ENCODE measurements at regions not wholly inside any gene's neighbourhood (a gene's known extent, or its start where the extent isn't known, plus 50 kb on each side); places are given as distances from the start of the nearest gene placed in this dataset.

DNA sequence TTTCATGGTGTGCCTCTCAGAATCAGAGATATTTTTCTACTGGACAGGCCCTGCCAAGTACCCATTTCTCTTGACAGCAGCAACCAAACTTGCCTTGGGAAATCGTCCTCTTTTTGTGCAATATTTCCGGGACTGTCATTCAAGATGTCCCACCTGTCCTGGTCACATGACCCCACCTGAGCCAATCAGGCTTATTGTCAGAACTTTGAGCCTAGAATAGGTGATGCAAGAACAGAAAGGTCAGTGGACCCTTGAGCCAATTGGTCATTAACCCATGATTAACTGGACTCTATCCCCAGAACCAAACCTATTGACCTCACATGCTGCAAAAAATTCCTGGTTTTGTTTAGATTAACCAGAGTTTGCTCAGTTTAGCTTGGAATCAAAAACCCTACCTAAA lies 108.3 kb upstream of the TOP1 start:
- 73% methylated on average over 2 of the region's 2 CpGs for WGBS
- no peak overlapping the region for H3K4ac ChIP-seq (ENCODE audit: low read depth in 1 of 2, low read length in 2 of 2)
- H2BK12ac ChIP-seq (ENCODE audit: low read length in 2 of 2), result no peak overlapping the region
- no peak overlapping the region for H3K4me2 ChIP-seq (ENCODE audit: low read length, poor library complexity, severe bottlenecking)
- no peaks in the 10 kb centered on the region for H3K27me3 ChIP-seq (ENCODE audit: control insufficient read depth in 1 of 2, insufficient read depth in 1 of 2, low read length in 2 of 2)
- H4K91ac ChIP-seq (ENCODE audit: low read length), result no peak overlapping the region
- H3K14ac ChIP-seq (ENCODE audit: low read length in 2 of 2), result no peak overlapping the region
- no peaks in the 10 kb centered on the region for H3K9me3 ChIP-seq (ENCODE audit: control insufficient read depth, low read length)
- H3K4me1 ChIP-seq (ENCODE audit: control insufficient read depth, insufficient read depth, low read depth, low read length), result no peaks in the 10 kb centered on the region
- no peaks in the 10 kb centered on the region for H3K79me1 ChIP-seq (replicated peaks; ENCODE audit: low read length, poor library complexity, severe bottlenecking)
- H3K23ac ChIP-seq (ENCODE audit: low read length in 2 of 2), result no peak overlapping the region
- no peak overlapping the region for H3K27ac ChIP-seq (ENCODE audit: low read length, poor library complexity, severe bottlenecking)
- no peak for DNase-seq
- no peak overlapping the region for H2BK120ac ChIP-seq (ENCODE audit: low read depth, low read length)
- no peak overlapping the region for H3K18ac ChIP-seq (ENCODE audit: low read depth in 1 of 2, low read length in 2 of 2)
- no peak overlapping the region for H4K8ac ChIP-seq (ENCODE audit: low read length)
- no peak overlapping the region for H2BK5ac ChIP-seq (ENCODE audit: low read depth, low read length, poor library complexity, severe bottlenecking)
- H2AFZ ChIP-seq (ENCODE audit: low read depth, low read length), result no peak overlapping the region
- no peak overlapping the region for H3K4me3 ChIP-seq (ENCODE audit: insufficient read depth in 1 of 2, low read depth in 1 of 2, low read length in 2 of 2)
- H2AK5ac ChIP-seq (ENCODE audit: low read length, severe bottlenecking), result no peak overlapping the region
- H3K36me3 ChIP-seq (ENCODE audit: control insufficient read depth in 1 of 2, insufficient read depth in 2 of 2, low read depth in 1 of 2, low read length in 2 of 2), result no peaks in the 10 kb centered on the region
- no peak overlapping the region for H3K9ac ChIP-seq (ENCODE audit: low read length)
- no peak overlapping the region for H2BK15ac ChIP-seq (ENCODE audit: low read depth, poor library complexity, severe bottlenecking)

DNA sequence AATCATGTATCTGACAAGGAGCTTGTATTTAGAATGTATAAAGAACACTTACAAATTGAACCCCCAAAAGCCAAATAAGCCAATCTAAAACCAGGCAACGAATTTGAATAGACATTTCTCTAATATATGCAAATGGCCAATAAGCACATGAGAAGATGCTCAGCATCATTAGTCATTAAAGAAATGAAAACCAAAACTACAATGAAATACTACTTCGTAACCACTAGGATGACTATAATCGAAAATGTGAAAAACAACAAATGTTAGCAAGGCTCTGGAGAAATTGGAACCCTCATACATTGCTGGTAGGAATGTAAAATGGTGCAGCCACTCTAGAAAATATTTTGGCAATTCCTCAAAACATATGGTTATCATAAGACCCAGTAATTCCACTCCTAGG lies 105.8 kb upstream of the TOP1 start:
- Histone ChIP-seq H2BK5ac (ENCODE audit: low read depth, low read length, poor library complexity, severe bottlenecking) (no peak overlapping the region), H3K9me3 (ENCODE audit: control insufficient read depth, low read length) (no peaks in the 10 kb centered on the region), H3K79me1 (replicated peaks; ENCODE audit: low read length, poor library complexity, severe bottlenecking) (no peaks in the 10 kb centered on the region), H3K4ac (ENCODE audit: low read depth in 1 of 2, low read length in 2 of 2) (no peak overlapping the region), H4K8ac (ENCODE audit: low read length) (no peak overlapping the region), H3K4me1 (ENCODE audit: control insufficient read depth, insufficient read depth, low read depth, low read length) (no peaks in the 10 kb centered on the region), H2BK12ac (ENCODE audit: low read length in 2 of 2) (no peak overlapping the region), H3K27me3 (ENCODE audit: control insufficient read depth in 1 of 2, insufficient read depth in 1 of 2, low read length in 2 of 2) (peaks cover 0 to 14% of the 10 kb centered on the region in 2 experiments), H3K18ac (ENCODE audit: low read depth in 1 of 2, low read length in 2 of 2) (no peak overlapping the region), H2BK120ac (ENCODE audit: low read depth, low read length) (no peak overlapping the region), H3K27ac (ENCODE audit: low read length, poor library complexity, severe bottlenecking) (no peak overlapping the region), H3K23ac (ENCODE audit: low read length in 2 of 2) (no peak overlapping the region), H3K14ac (ENCODE audit: low read length in 2 of 2) (no peak overlapping the region), H3K4me2 (ENCODE audit: low read length, poor library complexity, severe bottlenecking) (no peak overlapping the region), H2AFZ (ENCODE audit: low read depth, low read length) (no peak overlapping the region), H3K9ac (ENCODE audit: low read length) (no peak overlapping the region), H2AK5ac (ENCODE audit: low read length, severe bottlenecking) (no peak overlapping the region), H2BK15ac (ENCODE audit: low read depth, poor library complexity, severe bottlenecking) (no peak overlapping the region), H3K36me3 (ENCODE audit: control insufficient read depth in 1 of 2, insufficient read depth in 2 of 2, low read depth in 1 of 2, low read length in 2 of 2) (no peaks in the 10 kb centered on the region), H3K4me3 (ENCODE audit: insufficient read depth in 1 of 2, low read depth in 1 of 2, low read length in 2 of 2) (no peak overlapping the region), H4K91ac (ENCODE audit: low read length) (no peak overlapping the region)
- no peak for DNase-seq
- WGBS, result 45% methylated on average over 1 of the region's 3 CpGs

DNA sequence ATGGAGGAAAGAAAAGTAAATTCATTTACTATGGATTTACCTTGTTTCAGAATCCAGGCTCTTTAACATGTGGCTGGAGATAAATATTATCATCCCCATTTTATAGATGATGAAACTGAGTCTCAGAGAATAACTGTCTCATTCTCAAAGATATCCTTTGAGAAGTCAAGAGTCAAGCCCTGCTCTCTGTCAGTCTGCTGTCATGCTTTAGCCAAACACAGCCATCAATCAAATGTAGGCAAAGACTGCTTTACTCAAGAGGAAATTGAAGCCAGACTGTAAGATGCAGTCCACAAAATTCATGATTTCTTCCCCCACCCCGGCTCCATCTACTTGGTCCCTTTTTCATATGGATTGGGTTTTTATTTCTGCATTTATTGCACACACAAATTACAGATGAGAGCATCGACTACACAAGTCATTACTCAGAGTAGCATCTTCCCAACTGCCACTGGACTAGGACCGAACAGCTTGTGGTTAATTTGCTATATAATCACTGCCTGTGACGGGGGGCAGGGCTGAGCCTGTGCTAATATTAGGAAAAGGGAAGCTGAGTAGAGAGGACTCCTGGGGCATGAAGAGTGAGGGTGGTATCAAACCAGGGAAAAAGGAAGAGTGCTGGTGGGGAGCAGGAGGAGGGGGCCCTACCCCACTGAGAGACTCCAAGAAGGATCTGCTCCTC lies 102.7 kb upstream of the TOP1 start:
- 70% methylated on average over 4 of the region's 4 CpGs for WGBS
- no peak overlapping the region for H2AFZ ChIP-seq (ENCODE audit: low read depth, low read length)
- DNase-seq, result no peak

DNA sequence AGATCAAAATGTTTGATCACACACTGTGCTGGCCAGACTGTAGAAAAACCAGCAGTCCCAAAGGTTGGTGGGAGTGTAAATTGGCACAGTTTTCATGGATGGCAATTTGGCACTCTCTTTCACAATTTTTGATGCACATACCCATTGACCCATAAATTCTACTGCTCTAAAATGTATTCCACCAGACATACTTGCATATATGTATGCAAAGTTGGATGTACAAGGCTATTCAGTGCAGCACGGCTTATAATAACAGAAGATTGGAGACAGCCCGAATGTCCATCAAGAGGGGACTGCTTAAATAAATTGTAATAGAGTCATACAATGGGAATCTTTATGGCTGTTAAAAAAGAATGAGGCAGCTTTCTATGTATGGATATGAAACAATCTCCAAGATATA lies 101.7 kb upstream of the TOP1 start:
- Histone ChIP-seq H2BK15ac (ENCODE audit: low read depth, poor library complexity, severe bottlenecking) (no peak overlapping the region), H3K4me1 (ENCODE audit: control insufficient read depth, insufficient read depth, low read depth, low read length) (no peaks in the 10 kb centered on the region), H2BK120ac (ENCODE audit: low read depth, low read length) (no peak overlapping the region), H2BK12ac (ENCODE audit: low read length in 2 of 2) (no peak overlapping the region), H3K23ac (ENCODE audit: low read length in 2 of 2) (no peak overlapping the region), H2AFZ (ENCODE audit: low read depth, low read length) (no peak overlapping the region), H3K18ac (ENCODE audit: low read depth in 1 of 2, low read length in 2 of 2) (no peak overlapping the region), H2AK5ac (ENCODE audit: low read length, severe bottlenecking) (no peak overlapping the region), H4K91ac (ENCODE audit: low read length) (no peak overlapping the region), H3K14ac (ENCODE audit: low read length in 2 of 2) (no peak overlapping the region), H3K4ac (ENCODE audit: low read depth in 1 of 2, low read length in 2 of 2) (no peak overlapping the region), H4K8ac (ENCODE audit: low read length) (no peak overlapping the region), H2BK5ac (ENCODE audit: low read depth, low read length, poor library complexity, severe bottlenecking) (no peak overlapping the region), H3K4me2 (ENCODE audit: low read length, poor library complexity, severe bottlenecking) (no peak overlapping the region), H3K27me3 (ENCODE audit: control insufficient read depth in 1 of 2, insufficient read depth in 1 of 2, low read length in 2 of 2) (peaks cover 0 to 14% of the 10 kb centered on the region in 2 experiments), H3K27ac (ENCODE audit: low read length, poor library complexity, severe bottlenecking) (no peak overlapping the region), H3K36me3 (ENCODE audit: control insufficient read depth in 1 of 2, insufficient read depth in 2 of 2, low read depth in 1 of 2, low read length in 2 of 2) (no peaks in the 10 kb centered on the region), H3K79me1 (replicated peaks; ENCODE audit: low read length, poor library complexity, severe bottlenecking) (no peaks in the 10 kb centered on the region), H3K9ac (ENCODE audit: low read length) (no peak overlapping the region), H3K4me3 (ENCODE audit: insufficient read depth in 1 of 2, low read depth in 1 of 2, low read length in 2 of 2) (no peak overlapping the region), H3K9me3 (ENCODE audit: control insufficient read depth, low read length) (no peaks in the 10 kb centered on the region)
- WGBS, result 89% methylated on average over 2 of the region's 2 CpGs
- DNase-seq, result no peak

More for the DNA sequence above, 102.7 kb upstream of the TOP1 start:
- Histone ChIP-seq H2BK5ac (ENCODE audit: low read depth, low read length, poor library complexity, severe bottlenecking) (no peak overlapping the region), H3K9me3 (ENCODE audit: control insufficient read depth, low read length) (no peaks in the 10 kb centered on the region), H3K9ac (ENCODE audit: low read length) (no peak overlapping the region), H3K4me2 (ENCODE audit: low read length, poor library complexity, severe bottlenecking) (no peak overlapping the region), H3K4ac (ENCODE audit: low read depth in 1 of 2, low read length in 2 of 2) (no peak overlapping the region), H2AK5ac (ENCODE audit: low read length, severe bottlenecking) (no peak overlapping the region), H3K14ac (ENCODE audit: low read length in 2 of 2) (no peak overlapping the region), H4K91ac (ENCODE audit: low read length) (no peak overlapping the region), H3K4me3 (ENCODE audit: insufficient read depth in 1 of 2, low read depth in 1 of 2, low read length in 2 of 2) (no peak overlapping the region), H3K79me1 (replicated peaks; ENCODE audit: low read length, poor library complexity, severe bottlenecking) (no peaks in the 10 kb centered on the region), H3K27me3 (ENCODE audit: control insufficient read depth in 1 of 2, insufficient read depth in 1 of 2, low read length in 2 of 2) (peaks cover 0 to 14% of the 10 kb centered on the region in 2 experiments), H3K18ac (ENCODE audit: low read depth in 1 of 2, low read length in 2 of 2) (no peak overlapping the region), H3K4me1 (ENCODE audit: control insufficient read depth, insufficient read depth, low read depth, low read length) (no peaks in the 10 kb centered on the region), H2BK15ac (ENCODE audit: low read depth, poor library complexity, severe bottlenecking) (no peak overlapping the region), H2BK12ac (ENCODE audit: low read length in 2 of 2) (no peak overlapping the region), H4K8ac (ENCODE audit: low read length) (no peak overlapping the region), H3K27ac (ENCODE audit: low read length, poor library complexity, severe bottlenecking) (no peak overlapping the region), H2BK120ac (ENCODE audit: low read depth, low read length) (no peak overlapping the region), H3K36me3 (ENCODE audit: control insufficient read depth in 1 of 2, insufficient read depth in 2 of 2, low read depth in 1 of 2, low read length in 2 of 2) (no peaks in the 10 kb centered on the region), H3K23ac (ENCODE audit: low read length in 2 of 2) (no peak overlapping the region)

All from mesenchymal stem cell (in vitro differentiated cells and primary cell).